OCI-LY7 (cell line): ENCODE measurements at regions not wholly inside any gene's neighbourhood (a gene's known extent, or its start where the extent isn't known, plus 50 kb on each side); places are given as distances from the start of the nearest gene placed in this dataset.

ENCODE experiments used
- EZH2phosphoT487 ChIP-seq: fragments of 200-600 bp; sonication (generic); IDR thresholded peaks from 2 replicates; pipeline ENCODE4 v1.6.1; 2018; ENCODE audit warnings: low read depth, borderline replicate concordance, mild to moderate bottlenecking, mixed run types, antibody characterized with exemption, low read length, moderate library complexity, mixed read lengths
- TF ChIP-seq, protein P1 (sequence below): fragments of 200-600 bp; sonication (generic); conservative IDR thresholded peaks from 2 replicates; pipeline ENCODE4 v1.5.1; 2014; ENCODE audit warnings: mild to moderate bottlenecking, antibody characterized with exemption, low read length, moderate library complexity, mixed read lengths

GRCh38 chr1:198887866-198888265 lies 249.0 kb downstream of the PTPRC start:
- TF ChIP-seq, protein P1, sequence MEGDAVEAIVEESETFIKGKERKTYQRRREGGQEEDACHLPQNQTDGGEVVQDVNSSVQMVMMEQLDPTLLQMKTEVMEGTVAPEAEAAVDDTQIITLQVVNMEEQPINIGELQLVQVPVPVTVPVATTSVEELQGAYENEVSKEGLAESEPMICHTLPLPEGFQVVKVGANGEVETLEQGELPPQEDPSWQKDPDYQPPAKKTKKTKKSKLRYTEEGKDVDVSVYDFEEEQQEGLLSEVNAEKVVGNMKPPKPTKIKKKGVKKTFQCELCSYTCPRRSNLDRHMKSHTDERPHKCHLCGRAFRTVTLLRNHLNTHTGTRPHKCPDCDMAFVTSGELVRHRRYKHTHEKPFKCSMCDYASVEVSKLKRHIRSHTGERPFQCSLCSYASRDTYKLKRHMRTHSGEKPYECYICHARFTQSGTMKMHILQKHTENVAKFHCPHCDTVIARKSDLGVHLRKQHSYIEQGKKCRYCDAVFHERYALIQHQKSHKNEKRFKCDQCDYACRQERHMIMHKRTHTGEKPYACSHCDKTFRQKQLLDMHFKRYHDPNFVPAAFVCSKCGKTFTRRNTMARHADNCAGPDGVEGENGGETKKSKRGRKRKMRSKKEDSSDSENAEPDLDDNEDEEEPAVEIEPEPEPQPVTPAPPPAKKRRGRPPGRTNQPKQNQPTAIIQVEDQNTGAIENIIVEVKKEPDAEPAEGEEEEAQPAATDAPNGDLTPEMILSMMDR = no peak
- TF ChIP-seq EZH2phosphoT487 = no peak
